CD14-positive monocyte (primary cell): ENCODE measurements at regions not wholly inside any gene's neighbourhood (a gene's known extent, or its start where the extent isn't known, plus 50 kb on each side); places are given as distances from the start of the nearest gene placed in this dataset.

Experiments
- DNase-seq, 3 donors: peaks; one replicate each; pipeline ENCODE4 v3.0.0-alpha.2; 2011 to 2022
- H2AFZ ChIP-seq: 2 replicates; pipeline ENCODE4 v1.6.0; 2012; ENCODE audit warnings: mild to moderate bottlenecking, low read depth, low read length, inconsistent platforms; ENCODE audit not compliant: insufficient read depth, poor library complexity, severe bottlenecking
- H3K27ac ChIP-seq, 2 donors: 1 replicate in 1 of 2; 2 replicates in 1 of 2; pipeline ENCODE4 v1.5.1; 2012 to 2013; ENCODE audit warnings: low read length in 2 of 2, control low read depth in 1 of 2, inconsistent platforms in 1 of 2, low read depth in 1 of 2, mild to moderate bottlenecking in 1 of 2
- H3K27me3 ChIP-seq, 2 donors: one replicate each; pipeline versions ENCODE4 v1.6.0 to v1.6.1; 2011 to 2013; ENCODE audit warnings: low read length in 2 of 2; ENCODE audit not compliant: control insufficient read depth in 2 of 2, insufficient read depth in 2 of 2
- H3K36me3 ChIP-seq, 2 donors: replicated peaks in 1 of 2; 1 replicate in 1 of 2; 2 replicates in 1 of 2; pipeline versions ENCODE4 v1.5.1 to v1.6.1; 2012 to 2013; ENCODE audit warnings: low read length in 2 of 2, control low read depth in 1 of 2, inconsistent platforms in 1 of 2, mild to moderate bottlenecking in 1 of 2; ENCODE audit not compliant: insufficient read depth in 2 of 2, control insufficient read depth in 1 of 2
- H3K4me1 ChIP-seq, 2 donors: 1 replicate in 1 of 2; 2 replicates in 1 of 2; pipeline versions ENCODE4 v1.5.1 to v1.6.1; 2012 to 2013; ENCODE audit warnings: low read length in 2 of 2, control low read depth in 1 of 2, inconsistent platforms in 1 of 2, mild to moderate bottlenecking in 1 of 2, moderate library complexity in 1 of 2; ENCODE audit not compliant: insufficient read depth in 2 of 2, control insufficient read depth in 1 of 2
- H3K4me2 ChIP-seq: replicated peaks from 2 replicates; pipeline ENCODE3; 2012; ENCODE audit warnings: low read length, moderate library complexity, mild to moderate bottlenecking; ENCODE audit not compliant: poor library complexity, severe bottlenecking; ENCODE audit errors: extremely low read depth
- H3K4me3 ChIP-seq, 3 experiments: fragments of 200-600 bp in 1 of 3; sonication (generic) in 1 of 3; replicated peaks in 1 of 3; 1 replicate in 2 of 3; 2 replicates in 1 of 3; pipeline ENCODE4 v1.5.1; 2011 to 2013; ENCODE audit warnings: low read length in 3 of 3, mild to moderate bottlenecking in 3 of 3, control low read depth in 2 of 3, low read depth in 2 of 3, inconsistent platforms in 1 of 3, moderate library complexity in 1 of 3
- H3K79me2 ChIP-seq: 2 replicates; pipeline ENCODE4 v1.6.0; 2012; ENCODE audit warnings: mild to moderate bottlenecking, control low read depth, inconsistent platforms, low read length, moderate library complexity; ENCODE audit not compliant: insufficient read depth
- H3K9ac ChIP-seq: 2 replicates; pipeline ENCODE4 v1.6.0; 2017; ENCODE audit warnings: low read length, mild to moderate bottlenecking; ENCODE audit not compliant: insufficient read depth, poor library complexity, severe bottlenecking
- H3K9me3 ChIP-seq, 2 donors: replicated peaks in 1 of 2; 1 replicate in 1 of 2; 2 replicates in 1 of 2; pipeline versions ENCODE4 v1.5.1 to v1.6.1; 2012 to 2013; ENCODE audit warnings: low read length in 2 of 2, control low read depth in 1 of 2; ENCODE audit not compliant: control insufficient read depth in 1 of 2, insufficient read depth in 1 of 2
- H4K20me1 ChIP-seq: 2 replicates; pipeline ENCODE4 v1.6.0; 2012; ENCODE audit warnings: mild to moderate bottlenecking, low read length, control low read depth, moderate library complexity; ENCODE audit not compliant: insufficient read depth
- H3K27ac Mint-ChIP-seq, 7 donors: one replicate each; pipeline ENCODE4 v1.8.0; 2020; ENCODE audit warnings: mild to moderate bottlenecking in 7 of 7, mixed read lengths in 7 of 7, moderate library complexity in 6 of 7, inconsistent platforms in 2 of 7
- H3K27me3 Mint-ChIP-seq, 3 donors: one replicate each; pipeline ENCODE4 v1.8.0; 2021 to 2022; ENCODE audit warnings: low read depth in 3 of 3, mild to moderate bottlenecking in 3 of 3, mixed read lengths in 3 of 3, moderate library complexity in 3 of 3, inconsistent platforms in 1 of 3
- H3K36me3 Mint-ChIP-seq, 2 donors: one replicate each; pipeline ENCODE4 v1.8.0; 2020; ENCODE audit warnings: mixed read lengths in 2 of 2, inconsistent platforms in 1 of 2, mild to moderate bottlenecking in 1 of 2
- H3K4me1 Mint-ChIP-seq: one replicate; pipeline ENCODE4 v1.8.0; 2020; ENCODE audit warnings: mild to moderate bottlenecking, mixed read lengths
- H3K4me3 Mint-ChIP-seq, 2 donors: one replicate each; pipeline ENCODE4 v1.8.0; 2020; ENCODE audit warnings: mild to moderate bottlenecking in 2 of 2, mixed read lengths in 2 of 2, moderate library complexity in 1 of 2
- H3K9me3 Mint-ChIP-seq, 7 donors: one replicate each; pipeline ENCODE4 v1.8.0; 2020 to 2022; ENCODE audit warnings: mixed read lengths in 7 of 7, mild to moderate bottlenecking in 6 of 7, moderate library complexity in 6 of 7, inconsistent platforms in 2 of 7
- WGBS: methylation state at CpG from one replicate; pipeline ENCODE4 v1.1.5; 2013; ENCODE audit warnings: missing lambda C conversion rate; ENCODE audit not compliant: insufficient coverage; 5-methylcytosine and 5-hydroxymethylcytosine counted together
- intact Hi-C, 2 donors: fragments of 100-400 bp; cut with micrococcal nuclease; formaldehyde crosslinking; loops; one replicate each; pipeline versions ENCODE4 v1.15.0 to v1.15.1; 2023
- TF ChIP-seq, protein P1 (sequence below): fragments of 200-600 bp; IDR thresholded peaks from one replicate; pipeline ENCODE4 v1.8.0; 2022; ENCODE audit warnings: antibody characterized with exemption, mild to moderate bottlenecking

- Histone ChIP-seq H3K9ac (no peak overlapping the region), H3K27ac (no peak overlapping the region), H3K4me2 (no peak overlapping the region), H3K79me2 (no peaks in the 10 kb centered on the region), H2AFZ (no peak overlapping the region), H3K4me3 (no peak overlapping the region), H3K9me3 (no peaks in the 10 kb centered on the region), H3K36me3 (no peaks in the 10 kb centered on the region), H3K27me3 (no peaks in the 10 kb centered on the region), H4K20me1 (no peaks in the 10 kb centered on the region), H3K4me1 (no peaks in the 10 kb centered on the region)
- no peak for DNase-seq
- WGBS = 80% methylated on average over 9 of the region's 9 CpGs
- Mint-ChIP-seq H3K27ac (no peak overlapping the region), H3K9me3 (no peaks in the 10 kb centered on the region), H3K4me3 (no peak overlapping the region), H3K4me1 (peaks cover 4% of the 10 kb centered on the region), H3K27me3 (peaks cover 2 to 10% (median 3%) of the 10 kb centered on the region in 3 donors), H3K36me3 (no peaks in the 10 kb centered on the region)
- TF ChIP-seq, protein P1, sequence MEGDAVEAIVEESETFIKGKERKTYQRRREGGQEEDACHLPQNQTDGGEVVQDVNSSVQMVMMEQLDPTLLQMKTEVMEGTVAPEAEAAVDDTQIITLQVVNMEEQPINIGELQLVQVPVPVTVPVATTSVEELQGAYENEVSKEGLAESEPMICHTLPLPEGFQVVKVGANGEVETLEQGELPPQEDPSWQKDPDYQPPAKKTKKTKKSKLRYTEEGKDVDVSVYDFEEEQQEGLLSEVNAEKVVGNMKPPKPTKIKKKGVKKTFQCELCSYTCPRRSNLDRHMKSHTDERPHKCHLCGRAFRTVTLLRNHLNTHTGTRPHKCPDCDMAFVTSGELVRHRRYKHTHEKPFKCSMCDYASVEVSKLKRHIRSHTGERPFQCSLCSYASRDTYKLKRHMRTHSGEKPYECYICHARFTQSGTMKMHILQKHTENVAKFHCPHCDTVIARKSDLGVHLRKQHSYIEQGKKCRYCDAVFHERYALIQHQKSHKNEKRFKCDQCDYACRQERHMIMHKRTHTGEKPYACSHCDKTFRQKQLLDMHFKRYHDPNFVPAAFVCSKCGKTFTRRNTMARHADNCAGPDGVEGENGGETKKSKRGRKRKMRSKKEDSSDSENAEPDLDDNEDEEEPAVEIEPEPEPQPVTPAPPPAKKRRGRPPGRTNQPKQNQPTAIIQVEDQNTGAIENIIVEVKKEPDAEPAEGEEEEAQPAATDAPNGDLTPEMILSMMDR = no peak
- intact Hi-C loops = no loop called here
Measured at GRCh38 chr3:10599444-10599843, 94.1 kb upstream of the ATP2B2 start.

GRCh38 chr3:10600296-10600714 lies 94.9 kb upstream of the ATP2B2 start:
- H3K27me3 Mint-ChIP-seq = peaks cover 2 to 12% (median 3%) of the 10 kb centered on the region in 3 donors
- H3K27ac Mint-ChIP-seq = no peak overlapping the region
- H3K9me3 ChIP-seq = no peaks in the 10 kb centered on the region
- no peak overlapping the region for H2AFZ ChIP-seq
- no peaks in the 10 kb centered on the region for H3K36me3 ChIP-seq
- H3K4me3 Mint-ChIP-seq = no peak overlapping the region
- TF ChIP-seq, protein P1 = no peak
- no peaks in the 10 kb centered on the region for H3K36me3 Mint-ChIP-seq
- H3K9me3 Mint-ChIP-seq = no peaks in the 10 kb centered on the region
- no peaks in the 10 kb centered on the region for H3K79me2 ChIP-seq
- no peaks in the 10 kb centered on the region for H3K27me3 ChIP-seq
- intact Hi-C loops = no loop called here
- no peak overlapping the region for H3K9ac ChIP-seq
- no peak overlapping the region for H3K4me2 ChIP-seq
- no peak overlapping the region for H3K27ac ChIP-seq
- peaks cover 4% of the 10 kb centered on the region for H3K4me1 Mint-ChIP-seq
- DNase-seq = no peak
- no peaks in the 10 kb centered on the region for H4K20me1 ChIP-seq
- H3K4me3 ChIP-seq = no peak overlapping the region
- 82% methylated on average over 7 of the region's 8 CpGs for WGBS
- H3K4me1 ChIP-seq = no peaks in the 10 kb centered on the region
